Naive B cell (primary cell): ENCODE measurements at regions not wholly inside any gene's neighbourhood (a gene's known extent, or its start where the extent isn't known, plus 50 kb on each side); places are given as distances from the start of the nearest gene placed in this dataset.
"Not testable (repeated sequence)": the region's sequence is repeated elsewhere in the genome, so short reads cannot be mapped to it uniquely, and the experiment has no call there.

Source experiments
- ATAC-seq, 2 donors: fragments of 150-1000 bp; cut with Tn5 transposase; 2 replicates each; pipeline ENCODE4 v1.10.0; 2021; ENCODE audit warnings: low read depth in 2 of 2, mild to moderate bottlenecking in 2 of 2, moderate library complexity in 2 of 2
- DNase-seq: peaks from one replicate; pipeline ENCODE4 v3.0.0; 2022
- H3K27ac Mint-ChIP-seq, 6 donors: one replicate each; pipeline ENCODE4 v1.8.0; 2020 to 2022; ENCODE audit warnings: mild to moderate bottlenecking in 6 of 6, mixed read lengths in 6 of 6, moderate library complexity in 5 of 6, inconsistent platforms in 2 of 6
- H3K27me3 Mint-ChIP-seq, 3 donors: one replicate each; pipeline ENCODE4 v1.8.0; 2021 to 2022; ENCODE audit warnings: mixed read lengths in 3 of 3, mild to moderate bottlenecking in 1 of 3
- H3K36me3 Mint-ChIP-seq, 2 donors: one replicate each; pipeline ENCODE4 v1.8.0; 2020 to 2022; ENCODE audit warnings: mixed read lengths in 2 of 2, inconsistent platforms in 1 of 2, mild to moderate bottlenecking in 1 of 2
- H3K4me1 Mint-ChIP-seq, 3 donors: one replicate each; pipeline ENCODE4 v1.8.0; 2020 to 2022; ENCODE audit warnings: mixed read lengths in 3 of 3, inconsistent platforms in 1 of 3, mild to moderate bottlenecking in 1 of 3, moderate library complexity in 1 of 3
- H3K4me3 Mint-ChIP-seq, 8 donors: one replicate each; pipeline ENCODE4 v1.8.0; 2020 to 2022; ENCODE audit warnings: mild to moderate bottlenecking in 8 of 8, mixed read lengths in 8 of 8, moderate library complexity in 8 of 8, inconsistent platforms in 2 of 8
- H3K9me3 Mint-ChIP-seq, 7 donors: one replicate each; pipeline ENCODE4 v1.8.0; 2020 to 2022; ENCODE audit warnings: mixed read lengths in 7 of 7, mild to moderate bottlenecking in 5 of 7, inconsistent platforms in 2 of 7, moderate library complexity in 1 of 7

GRCh38 chr5:36766981-36767380, 109.6 kb upstream of the NIPBL start:
- no peak overlapping the region for H3K27ac Mint-ChIP-seq
- H3K9me3 Mint-ChIP-seq: peaks cover 0 to 11% (median 2%) of the 10 kb centered on the region in 7 donors
- H3K36me3 Mint-ChIP-seq: no peaks in the 10 kb centered on the region

GRCh38 chr5:36768450-36768849, 108.1 kb upstream of the NIPBL start:
- Mint-ChIP-seq H3K9me3 (peaks cover 0 to 11% (median 2%) of the 10 kb centered on the region in 7 donors), H3K36me3 (no peaks in the 10 kb centered on the region), H3K27me3 (peaks cover 0 to 7% (median 6%) of the 10 kb centered on the region in 3 donors), H3K27ac (no peak overlapping the region), H3K4me3 (no peak overlapping the region), H3K4me1 (no peaks in the 10 kb centered on the region)
- DNase-seq: no peak
- no peak for ATAC-seq

More at GRCh38 chr5:36766981-36767380, 109.6 kb upstream of the NIPBL start:
- Mint-ChIP-seq H3K4me1 (no peaks in the 10 kb centered on the region), H3K4me3 (no peak overlapping the region), H3K27me3 (peaks cover 0 to 9% (median 6%) of the 10 kb centered on the region in 3 donors)
- ATAC-seq: no peak
- no peak for DNase-seq

GRCh38 chr5:36769129-36769770, 107.3 kb upstream of the NIPBL start:
- Mint-ChIP-seq H3K27ac (no peak overlapping the region), H3K4me3 (no peak overlapping the region), H3K36me3 (no peaks in the 10 kb centered on the region), H3K4me1 (no peaks in the 10 kb centered on the region), H3K27me3 (peaks cover 0 to 11% (median 6%) of the 10 kb centered on the region in 3 donors), H3K9me3 (peaks cover 0 to 11% (median 2%) of the 10 kb centered on the region in 7 donors)
- ATAC-seq (no peak), DNase-seq (no peak)

GRCh38 chr5:36770125-36770524, 106.4 kb upstream of the NIPBL start:
- H3K9me3 Mint-ChIP-seq: peaks cover 0 to 11% (median 2%) of the 10 kb centered on the region in 7 donors
- H3K27me3 Mint-ChIP-seq: peaks cover 0 to 11% (median 6%) of the 10 kb centered on the region in 3 donors
- H3K4me3 Mint-ChIP-seq: no peak overlapping the region
- DNase-seq: no peak
- no peaks in the 10 kb centered on the region for H3K4me1 Mint-ChIP-seq
- H3K27ac Mint-ChIP-seq: no peak overlapping the region
- peak in 1 of 2 donors; percentile 53 for ATAC-seq
- H3K36me3 Mint-ChIP-seq: no peaks in the 10 kb centered on the region

GRCh38 chr5:36772276-36773140, 104.1 kb upstream of the NIPBL start:
- no peak overlapping the region for H3K27ac Mint-ChIP-seq
- no peaks in the 10 kb centered on the region for H3K36me3 Mint-ChIP-seq
- H3K27me3 Mint-ChIP-seq: peaks cover 0 to 15% (median 9%) of the 10 kb centered on the region in 3 donors
- ATAC-seq (no peak), DNase-seq (no peak)
- H3K9me3 Mint-ChIP-seq: peaks cover 0 to 6% (median 4%) of the 10 kb centered on the region in 7 donors
- no peaks in the 10 kb centered on the region for H3K4me1 Mint-ChIP-seq
- no peak overlapping the region for H3K4me3 Mint-ChIP-seq

GRCh38 chr5:36777105-36777757, 99.3 kb upstream of the NIPBL start:
- Mint-ChIP-seq H3K4me1 (no peaks in the 10 kb centered on the region), H3K27me3 (peaks cover 0 to 14% (median 8%) of the 10 kb centered on the region in 3 donors), H3K4me3 (no peak overlapping the region), H3K9me3 (peaks cover 0 to 21% (median 11%) of the 10 kb centered on the region in 7 donors), H3K36me3 (peaks cover 0 to 9% of the 10 kb centered on the region in 2 donors), H3K27ac (peak overlapping the region in 1 of 6 donors; percentile 15)
- DNase-seq: no peak
- no peak for ATAC-seq

- Mint-ChIP-seq H3K36me3 (peaks cover 0 to 9% of the 10 kb centered on the region in 2 donors), H3K4me3 (no peak overlapping the region), H3K27me3 (peaks cover 0 to 14% (median 8%) of the 10 kb centered on the region in 3 donors), H3K4me1 (no peaks in the 10 kb centered on the region), H3K27ac (no peak overlapping the region), H3K9me3 (peaks cover 0 to 21% (median 11%) of the 10 kb centered on the region in 7 donors)
- DNase-seq (no peak), ATAC-seq (no peak)
Observed at GRCh38 chr5:36778336-36778735, 98.2 kb upstream of the NIPBL start.

GRCh38 chr5:36782612-36783011, 94.0 kb upstream of the NIPBL start:
- not testable (repeated sequence) for H3K27me3 Mint-ChIP-seq, H3K4me3 Mint-ChIP-seq
- peaks cover 0 to 13% of the 10 kb centered on the region in 2 donors for H3K36me3 Mint-ChIP-seq

GRCh38 chr5:36786448-36787012, 90.0 kb upstream of the NIPBL start:
- H3K27me3 Mint-ChIP-seq: no peaks in the 10 kb centered on the region
- peaks cover 5 to 14% (median 10%) of the 10 kb centered on the region in 3 donors for H3K4me1 Mint-ChIP-seq
- DNase-seq (no peak), ATAC-seq (no peak)
- H3K9me3 Mint-ChIP-seq: no peaks in the 10 kb centered on the region
- H3K36me3 Mint-ChIP-seq: peaks cover 0 to 4% of the 10 kb centered on the region in 2 donors
- H3K4me3 Mint-ChIP-seq: no peak overlapping the region
- H3K27ac Mint-ChIP-seq: no peak overlapping the region

More at GRCh38 chr5:36782612-36783011, 94.0 kb upstream of the NIPBL start:
- not testable (repeated sequence) for H3K27ac Mint-ChIP-seq, H3K4me1 Mint-ChIP-seq, ATAC-seq, DNase-seq
- peaks cover 0 to 15% (median 8%) of the 10 kb centered on the region in 7 donors for H3K9me3 Mint-ChIP-seq

GRCh38 chr5:36787365-36788093, 89.0 kb upstream of the NIPBL start:
- peaks cover 0 to 4% of the 10 kb centered on the region in 2 donors for H3K36me3 Mint-ChIP-seq
- no peak overlapping the region for H3K4me3 Mint-ChIP-seq
- no peak for DNase-seq
- H3K27me3 Mint-ChIP-seq: peaks cover 0 to 4% (median 0%) of the 10 kb centered on the region in 3 donors
- ATAC-seq: no peak
- H3K9me3 Mint-ChIP-seq: no peaks in the 10 kb centered on the region
- H3K4me1 Mint-ChIP-seq: peaks cover 5 to 14% (median 10%) of the 10 kb centered on the region in 3 donors
- no peak overlapping the region for H3K27ac Mint-ChIP-seq

- DNase-seq (no peak), ATAC-seq (no peak)
- Mint-ChIP-seq H3K4me1 (peaks cover 5 to 14% (median 10%) of the 10 kb centered on the region in 3 donors), H3K9me3 (no peaks in the 10 kb centered on the region), H3K36me3 (no peaks in the 10 kb centered on the region), H3K27me3 (peaks cover 0 to 4% (median 0%) of the 10 kb centered on the region in 3 donors), H3K27ac (no peak overlapping the region), H3K4me3 (no peak overlapping the region)
Observed at GRCh38 chr5:36790847-36791246, 85.7 kb upstream of the NIPBL start.

- H3K4me1 Mint-ChIP-seq: peaks cover 5 to 14% (median 10%) of the 10 kb centered on the region in 3 donors
- H3K4me3 Mint-ChIP-seq: no peak overlapping the region
Observed at GRCh38 chr5:36792560-36793180, 83.9 kb upstream of the NIPBL start.

More at GRCh38 chr5:36792560-36793180, 83.9 kb upstream of the NIPBL start:
- Mint-ChIP-seq H3K9me3 (peaks cover 0 to 2% (median 0%) of the 10 kb centered on the region in 7 donors), H3K27me3 (peaks cover 0 to 4% (median 0%) of the 10 kb centered on the region in 3 donors), H3K36me3 (no peaks in the 10 kb centered on the region), H3K27ac (no peak overlapping the region)
- no peak for DNase-seq
- no peak for ATAC-seq
